ENCODE measurements at regions not wholly inside any gene's neighbourhood (a gene's known extent, or its start where the extent isn't known, plus 50 kb on each side); places are given as distances from the start of the nearest gene placed in this dataset.

DNA sequence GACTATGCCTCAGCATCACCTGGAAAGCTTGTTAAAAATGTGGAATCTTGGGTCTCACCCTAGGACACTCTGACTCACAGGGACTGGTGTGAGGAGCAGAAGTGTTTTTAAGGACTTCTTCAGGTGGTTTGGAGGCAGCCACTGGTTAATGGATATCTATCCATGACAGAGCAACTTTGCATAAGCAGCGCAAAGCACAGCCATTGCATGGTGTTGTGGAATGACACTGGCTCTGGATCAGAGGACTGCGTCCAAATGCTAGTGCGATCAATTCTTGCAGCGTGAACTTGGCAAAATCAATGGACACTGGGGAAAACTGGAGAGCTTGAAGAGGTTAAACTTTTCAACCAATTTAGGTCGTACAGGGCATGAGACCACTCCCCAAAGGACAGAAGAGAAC is 116.8 kb upstream of the FAM78B start:
- TF ChIP-seq MAX (IDR thresholded peaks at IDR 0.05) = no peak
- TF ChIP-seq SIN3A (IDR thresholded peaks at IDR 0.05; ENCODE audit: low read depth) = no peak
- no peak for TF ChIP-seq EZH2phosphoT487 (IDR thresholded peaks at IDR 0.05; ENCODE audit: borderline replicate concordance)
- no peak for TF ChIP-seq ZFX (IDR thresholded peaks at IDR 0.05)
- TF ChIP-seq TCF7L2 (IDR thresholded peaks at IDR 0.05; ENCODE audit: borderline replicate concordance, extremely low read depth, insufficient read depth, insufficient read length) = no peak
- TF ChIP-seq, protein P1, sequence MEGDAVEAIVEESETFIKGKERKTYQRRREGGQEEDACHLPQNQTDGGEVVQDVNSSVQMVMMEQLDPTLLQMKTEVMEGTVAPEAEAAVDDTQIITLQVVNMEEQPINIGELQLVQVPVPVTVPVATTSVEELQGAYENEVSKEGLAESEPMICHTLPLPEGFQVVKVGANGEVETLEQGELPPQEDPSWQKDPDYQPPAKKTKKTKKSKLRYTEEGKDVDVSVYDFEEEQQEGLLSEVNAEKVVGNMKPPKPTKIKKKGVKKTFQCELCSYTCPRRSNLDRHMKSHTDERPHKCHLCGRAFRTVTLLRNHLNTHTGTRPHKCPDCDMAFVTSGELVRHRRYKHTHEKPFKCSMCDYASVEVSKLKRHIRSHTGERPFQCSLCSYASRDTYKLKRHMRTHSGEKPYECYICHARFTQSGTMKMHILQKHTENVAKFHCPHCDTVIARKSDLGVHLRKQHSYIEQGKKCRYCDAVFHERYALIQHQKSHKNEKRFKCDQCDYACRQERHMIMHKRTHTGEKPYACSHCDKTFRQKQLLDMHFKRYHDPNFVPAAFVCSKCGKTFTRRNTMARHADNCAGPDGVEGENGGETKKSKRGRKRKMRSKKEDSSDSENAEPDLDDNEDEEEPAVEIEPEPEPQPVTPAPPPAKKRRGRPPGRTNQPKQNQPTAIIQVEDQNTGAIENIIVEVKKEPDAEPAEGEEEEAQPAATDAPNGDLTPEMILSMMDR (IDR thresholded peaks at IDR 0.05 in 2 of 3, conservative IDR thresholded peaks at IDR 0.05 in 1 of 3; ENCODE audit: borderline replicate concordance in 1 of 3, insufficient read depth in 1 of 3, low read depth in 2 of 3, low read length in 2 of 3) = no peak
- TF ChIP-seq EZH2 (IDR thresholded peaks at IDR 0.05) = no peak
- TF ChIP-seq POLR2A (IDR thresholded peaks at IDR 0.05; ENCODE audit: borderline replicate concordance, extremely low read depth, insufficient read depth, insufficient read length) = no peak
- TF ChIP-seq JUND (IDR thresholded peaks at IDR 0.05) = no peak
- TF ChIP-seq POLR2AphosphoS5 (IDR thresholded peaks at IDR 0.05; ENCODE audit: low read depth, low read length) = no peak
- TF ChIP-seq, protein P2, sequence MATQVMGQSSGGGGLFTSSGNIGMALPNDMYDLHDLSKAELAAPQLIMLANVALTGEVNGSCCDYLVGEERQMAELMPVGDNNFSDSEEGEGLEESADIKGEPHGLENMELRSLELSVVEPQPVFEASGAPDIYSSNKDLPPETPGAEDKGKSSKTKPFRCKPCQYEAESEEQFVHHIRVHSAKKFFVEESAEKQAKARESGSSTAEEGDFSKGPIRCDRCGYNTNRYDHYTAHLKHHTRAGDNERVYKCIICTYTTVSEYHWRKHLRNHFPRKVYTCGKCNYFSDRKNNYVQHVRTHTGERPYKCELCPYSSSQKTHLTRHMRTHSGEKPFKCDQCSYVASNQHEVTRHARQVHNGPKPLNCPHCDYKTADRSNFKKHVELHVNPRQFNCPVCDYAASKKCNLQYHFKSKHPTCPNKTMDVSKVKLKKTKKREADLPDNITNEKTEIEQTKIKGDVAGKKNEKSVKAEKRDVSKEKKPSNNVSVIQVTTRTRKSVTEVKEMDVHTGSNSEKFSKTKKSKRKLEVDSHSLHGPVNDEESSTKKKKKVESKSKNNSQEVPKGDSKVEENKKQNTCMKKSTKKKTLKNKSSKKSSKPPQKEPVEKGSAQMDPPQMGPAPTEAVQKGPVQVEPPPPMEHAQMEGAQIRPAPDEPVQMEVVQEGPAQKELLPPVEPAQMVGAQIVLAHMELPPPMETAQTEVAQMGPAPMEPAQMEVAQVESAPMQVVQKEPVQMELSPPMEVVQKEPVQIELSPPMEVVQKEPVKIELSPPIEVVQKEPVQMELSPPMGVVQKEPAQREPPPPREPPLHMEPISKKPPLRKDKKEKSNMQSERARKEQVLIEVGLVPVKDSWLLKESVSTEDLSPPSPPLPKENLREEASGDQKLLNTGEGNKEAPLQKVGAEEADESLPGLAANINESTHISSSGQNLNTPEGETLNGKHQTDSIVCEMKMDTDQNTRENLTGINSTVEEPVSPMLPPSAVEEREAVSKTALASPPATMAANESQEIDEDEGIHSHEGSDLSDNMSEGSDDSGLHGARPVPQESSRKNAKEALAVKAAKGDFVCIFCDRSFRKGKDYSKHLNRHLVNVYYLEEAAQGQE (IDR thresholded peaks at IDR 0.05; ENCODE audit: low read depth) = no peak
- no peak for TF ChIP-seq YY1 (IDR thresholded peaks at IDR 0.05; ENCODE audit: extremely low read depth, insufficient replicate concordance, low read depth, low read length)
- no peak for TF ChIP-seq EGR1 (IDR thresholded peaks at IDR 0.05; ENCODE audit: low read depth)
